ENCODE measurements at regions not wholly inside any gene's neighbourhood (a gene's known extent, or its start where the extent isn't known, plus 50 kb on each side); places are given as distances from the start of the nearest gene placed in this dataset.

DNA sequence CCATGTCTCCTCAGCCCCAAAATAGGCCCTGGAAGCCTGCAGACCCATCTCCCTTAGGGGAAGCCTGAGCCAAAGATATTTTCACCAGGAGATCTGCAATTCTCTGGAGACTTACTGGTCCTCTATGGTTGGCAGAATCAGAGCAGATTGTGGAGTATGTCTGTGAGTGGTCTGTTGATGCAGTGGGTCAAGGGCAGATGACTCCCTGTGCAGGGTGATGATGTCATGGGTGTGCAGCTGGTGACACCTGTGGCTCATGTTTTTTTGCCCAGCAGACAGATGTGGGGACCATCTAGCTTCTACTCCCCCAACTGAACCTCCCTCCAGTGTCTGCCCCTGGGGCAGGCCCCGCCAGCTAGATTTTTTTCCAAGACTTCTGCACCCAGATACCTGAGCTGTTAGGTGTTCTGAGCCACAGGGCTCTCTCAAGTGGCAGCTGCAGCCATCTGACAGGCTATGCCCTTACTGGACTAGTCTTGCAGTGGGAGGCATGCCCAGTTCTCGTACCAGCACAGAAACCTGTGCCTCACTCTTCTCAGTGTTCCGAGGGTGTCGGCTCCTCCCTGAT lies 558.7 kb upstream of the LRRTM1 start:
- no peak overlapping the region for H3K27ac ChIP-seq (ENCODE audit: low read length)
- no peaks in the 10 kb centered on the region for H3K9me2 ChIP-seq (replicated peaks; ENCODE audit: insufficient read depth, low read length)
- H3K36me3 ChIP-seq (replicated peaks; ENCODE audit: insufficient read depth, low read length) = no peaks in the 10 kb centered on the region
- no peaks in the 10 kb centered on the region for H3K79me2 ChIP-seq (ENCODE audit: low read length)
- H3K27me3 ChIP-seq (replicated peaks; ENCODE audit: insufficient read depth, low read length) = no peaks in the 10 kb centered on the region
- no peak overlapping the region for H3K4me3 ChIP-seq (ENCODE audit: low read length)
- H3K9me3 ChIP-seq (replicated peaks; ENCODE audit: insufficient read depth, low read length) = no peaks in the 10 kb centered on the region
- H4K20me1 ChIP-seq (ENCODE audit: insufficient read depth, low read length) = no peaks in the 10 kb centered on the region
- no peak for TF ChIP-seq EZH2 (optimal IDR thresholded peaks at IDR 0.05; ENCODE audit: low read depth, low read length)
- no peak for TF ChIP-seq CTCF (IDR thresholded peaks at IDR 0.05; ENCODE audit: low read length)
- TF ChIP-seq EZH2phosphoT487 (IDR thresholded peaks at IDR 0.05; ENCODE audit: low read length) = no peak
- peaks cover 29% of the 10 kb centered on the region for H3K4me1 ChIP-seq (ENCODE audit: low read length)
- H3K4me2 ChIP-seq (ENCODE audit: low read depth, low read length) = no peak overlapping the region
- H3F3A ChIP-seq (ENCODE audit: insufficient read depth, low read length) = peaks cover 16% of the 10 kb centered on the region
- no peak for DNase-seq
- no peak overlapping the region for H3K9ac ChIP-seq (ENCODE audit: low read length)
- no peak overlapping the region for H2AFZ ChIP-seq (ENCODE audit: low read length)

DNA sequence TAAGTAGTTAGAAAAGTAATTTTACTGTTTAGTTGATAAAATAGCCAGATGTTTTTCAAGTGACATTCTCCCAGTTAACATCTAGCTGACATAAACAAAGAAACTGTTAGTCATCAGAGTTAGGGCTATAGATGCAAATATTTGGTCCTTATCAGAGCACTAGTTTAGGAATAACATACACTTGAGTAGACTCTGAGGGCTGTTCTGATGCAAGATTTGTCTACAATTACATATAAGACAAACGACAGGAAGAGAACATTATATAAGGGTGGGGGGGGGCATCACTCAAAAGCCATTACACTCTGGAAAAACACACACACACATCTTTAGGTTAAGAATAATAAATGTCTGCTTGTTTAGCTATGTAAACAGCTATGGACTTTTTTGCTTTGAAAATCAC lies 554.4 kb upstream of the LRRTM1 start:
- H2AFZ ChIP-seq (ENCODE audit: low read length) = no peak overlapping the region
- peaks cover 27% of the 10 kb centered on the region for H3K4me1 ChIP-seq (ENCODE audit: low read length)
- H3K27ac ChIP-seq (ENCODE audit: low read length) = no peak overlapping the region
- no peaks in the 10 kb centered on the region for H3K36me3 ChIP-seq (replicated peaks; ENCODE audit: insufficient read depth, low read length)
- H3K4me3 ChIP-seq (ENCODE audit: low read length) = no peak overlapping the region
- H3K9me2 ChIP-seq (replicated peaks; ENCODE audit: insufficient read depth, low read length) = no peaks in the 10 kb centered on the region
- no peak overlapping the region for H3K9ac ChIP-seq (ENCODE audit: low read length)
- H3K27me3 ChIP-seq (replicated peaks; ENCODE audit: insufficient read depth, low read length) = no peaks in the 10 kb centered on the region
- no peak overlapping the region for H3K4me2 ChIP-seq (ENCODE audit: low read depth, low read length)
- TF ChIP-seq EZH2 (optimal IDR thresholded peaks at IDR 0.05; ENCODE audit: low read depth, low read length) (no peak), CTCF (IDR thresholded peaks at IDR 0.05; ENCODE audit: low read length) (no peak), EZH2phosphoT487 (IDR thresholded peaks at IDR 0.05; ENCODE audit: low read length) (no peak)
- no peaks in the 10 kb centered on the region for H3K79me2 ChIP-seq (ENCODE audit: low read length)
- H3K9me3 ChIP-seq (replicated peaks; ENCODE audit: insufficient read depth, low read length) = no peaks in the 10 kb centered on the region
- no peak for DNase-seq
- H3F3A ChIP-seq (ENCODE audit: insufficient read depth, low read length) = peaks cover 16% of the 10 kb centered on the region
- H4K20me1 ChIP-seq (ENCODE audit: insufficient read depth, low read length) = no peaks in the 10 kb centered on the region

DNA sequence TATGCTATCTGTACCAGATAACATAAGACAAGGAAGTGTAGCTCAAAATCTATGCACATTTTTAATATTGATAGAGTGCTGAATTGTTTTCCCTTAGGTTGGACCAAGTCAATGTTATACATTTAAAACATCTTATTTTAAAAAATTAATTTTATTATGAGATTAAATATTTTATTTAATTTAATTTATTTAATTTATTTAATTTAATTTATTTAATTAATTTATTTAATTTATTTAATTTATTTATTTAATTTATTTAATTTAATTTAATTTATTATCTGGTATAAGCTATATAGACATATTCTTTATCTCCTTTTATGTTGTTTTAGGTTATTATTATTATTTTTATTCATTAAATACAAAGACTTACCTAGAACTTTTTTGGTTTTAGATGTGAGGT lies 551.7 kb upstream of the LRRTM1 start:
- Histone ChIP-seq H3K27ac (ENCODE audit: low read length) (no peak overlapping the region), H4K20me1 (ENCODE audit: insufficient read depth, low read length) (no peaks in the 10 kb centered on the region), H3K27me3 (replicated peaks; ENCODE audit: insufficient read depth, low read length) (no peaks in the 10 kb centered on the region), H3K36me3 (replicated peaks; ENCODE audit: insufficient read depth, low read length) (no peaks in the 10 kb centered on the region), H2AFZ (ENCODE audit: low read length) (no peak overlapping the region), H3K9ac (ENCODE audit: low read length) (no peak overlapping the region), H3K9me3 (replicated peaks; ENCODE audit: insufficient read depth, low read length) (no peaks in the 10 kb centered on the region), H3K9me2 (replicated peaks; ENCODE audit: insufficient read depth, low read length) (no peaks in the 10 kb centered on the region), H3K4me1 (ENCODE audit: low read length) (peaks cover 9% of the 10 kb centered on the region), H3K79me2 (ENCODE audit: low read length) (no peaks in the 10 kb centered on the region), H3F3A (ENCODE audit: insufficient read depth, low read length) (peaks cover 3% of the 10 kb centered on the region; the same call in 1 of the 2 replicates), H3K4me3 (ENCODE audit: low read length) (no peak overlapping the region), H3K4me2 (ENCODE audit: low read depth, low read length) (no peak overlapping the region)
- TF ChIP-seq EZH2phosphoT487 (IDR thresholded peaks at IDR 0.05; ENCODE audit: low read length) = no peak
- TF ChIP-seq CTCF (IDR thresholded peaks at IDR 0.05; ENCODE audit: low read length) = no peak
- TF ChIP-seq EZH2 (optimal IDR thresholded peaks at IDR 0.05; ENCODE audit: low read depth, low read length) = no peak
- DNase-seq = no peak
